ENCODE measurements at regions not wholly inside any gene's neighbourhood (a gene's known extent, or its start where the extent isn't known, plus 50 kb on each side); places are given as distances from the start of the nearest gene placed in this dataset.

GRCh38 chr4:79049840-79050540 is 110.8 kb upstream of the PAQR3 start:
- no peaks in the 10 kb centered on the region for H3K36me3 ChIP-seq (ENCODE audit: control insufficient read depth, insufficient read depth, low read length)
- no peaks in the 10 kb centered on the region for H3K4me1 ChIP-seq (ENCODE audit: control insufficient read depth, insufficient read depth, low read length)
- no peaks in the 10 kb centered on the region for H3K27me3 ChIP-seq (ENCODE audit: control insufficient read depth, insufficient read depth, low read length)
- in situ Hi-C loops (cut with HindIII; ENCODE audit: low pct_unique_long_range_greater_than_20kb, low sequenced_read_pairs) = no loop called here
- no peaks in the 10 kb centered on the region for H3K9me3 ChIP-seq (ENCODE audit: control insufficient read depth, insufficient read depth, low read depth, low read length)
- BruUV-seq (replicated peaks) = no TSS peak
- DNase-seq (ENCODE audit: low read depth, low spot score) (no peak), ATAC-seq (no peak)
- no peak overlapping the region for H3K4me3 ChIP-seq (ENCODE audit: low read depth in 2 of 2, low read length in 2 of 2)
- TF ChIP-seq, protein P1, sequence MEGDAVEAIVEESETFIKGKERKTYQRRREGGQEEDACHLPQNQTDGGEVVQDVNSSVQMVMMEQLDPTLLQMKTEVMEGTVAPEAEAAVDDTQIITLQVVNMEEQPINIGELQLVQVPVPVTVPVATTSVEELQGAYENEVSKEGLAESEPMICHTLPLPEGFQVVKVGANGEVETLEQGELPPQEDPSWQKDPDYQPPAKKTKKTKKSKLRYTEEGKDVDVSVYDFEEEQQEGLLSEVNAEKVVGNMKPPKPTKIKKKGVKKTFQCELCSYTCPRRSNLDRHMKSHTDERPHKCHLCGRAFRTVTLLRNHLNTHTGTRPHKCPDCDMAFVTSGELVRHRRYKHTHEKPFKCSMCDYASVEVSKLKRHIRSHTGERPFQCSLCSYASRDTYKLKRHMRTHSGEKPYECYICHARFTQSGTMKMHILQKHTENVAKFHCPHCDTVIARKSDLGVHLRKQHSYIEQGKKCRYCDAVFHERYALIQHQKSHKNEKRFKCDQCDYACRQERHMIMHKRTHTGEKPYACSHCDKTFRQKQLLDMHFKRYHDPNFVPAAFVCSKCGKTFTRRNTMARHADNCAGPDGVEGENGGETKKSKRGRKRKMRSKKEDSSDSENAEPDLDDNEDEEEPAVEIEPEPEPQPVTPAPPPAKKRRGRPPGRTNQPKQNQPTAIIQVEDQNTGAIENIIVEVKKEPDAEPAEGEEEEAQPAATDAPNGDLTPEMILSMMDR (IDR thresholded peaks at IDR 0.05) = no peak
- no peak for TF ChIP-seq REST (IDR thresholded peaks at IDR 0.05; ENCODE audit: insufficient read depth in 1 of 2, low read depth in 2 of 2, low read length in 1 of 2)
- TF ChIP-seq POLR2AphosphoS5 (IDR thresholded peaks at IDR 0.05; ENCODE audit: low read depth, low read length) = no peak
- TF ChIP-seq TCF7L2 (IDR thresholded peaks at IDR 0.05; ENCODE audit: low read depth, low read length) = no peak
- TF ChIP-seq SIN3A (IDR thresholded peaks at IDR 0.05; ENCODE audit: borderline replicate concordance, insufficient read depth, low read depth, low read length) = no peak
- ChIA-PET CTCF (no interaction called here), POLR2A (no interaction called here)
- intact Hi-C loops (cut with micrococcal nuclease; ENCODE audit: unreplicated experiment) = loop anchor here (10.0 kb wide), 1 partner anchor 525 kb away; no protein-coding TSS in a partner anchor
- no peak overlapping the region for H3K27ac ChIP-seq (ENCODE audit: low read length)

GRCh38 chr4:79048878-79049277 is 109.6 kb upstream of the PAQR3 start:
- in situ Hi-C loops (cut with HindIII; ENCODE audit: low pct_unique_long_range_greater_than_20kb, low sequenced_read_pairs) = no loop called here
- TF ChIP-seq, protein P1 (IDR thresholded peaks at IDR 0.05) = no peak
- TF ChIP-seq TCF7L2 (IDR thresholded peaks at IDR 0.05; ENCODE audit: low read depth, low read length) (no peak), SIN3A (IDR thresholded peaks at IDR 0.05; ENCODE audit: borderline replicate concordance, insufficient read depth, low read depth, low read length) (no peak), REST (IDR thresholded peaks at IDR 0.05; ENCODE audit: insufficient read depth in 1 of 2, low read depth in 2 of 2, low read length in 1 of 2) (no peak), POLR2AphosphoS5 (IDR thresholded peaks at IDR 0.05; ENCODE audit: low read depth, low read length) (no peak)
- DNase-seq (ENCODE audit: low read depth, low spot score) (no peak), ATAC-seq (no peak)
- no TSS peak for BruUV-seq (replicated peaks)
- ChIA-PET POLR2A (no interaction called here), CTCF (no interaction called here)
- no peaks in the 10 kb centered on the region for H3K36me3 ChIP-seq (ENCODE audit: control insufficient read depth, insufficient read depth, low read length)
- intact Hi-C loops (cut with micrococcal nuclease; ENCODE audit: unreplicated experiment) = loop anchor here (10.0 kb wide), 1 partner anchor 526 kb away; no protein-coding TSS in a partner anchor
- H3K9me3 ChIP-seq (ENCODE audit: control insufficient read depth, insufficient read depth, low read depth, low read length) = no peaks in the 10 kb centered on the region
- no peaks in the 10 kb centered on the region for H3K4me1 ChIP-seq (ENCODE audit: control insufficient read depth, insufficient read depth, low read length)
- no peaks in the 10 kb centered on the region for H3K27me3 ChIP-seq (ENCODE audit: control insufficient read depth, insufficient read depth, low read length)
- H3K27ac ChIP-seq (ENCODE audit: low read length) = no peak overlapping the region
- no peak overlapping the region for H3K4me3 ChIP-seq (ENCODE audit: low read depth in 2 of 2, low read length in 2 of 2)

All from Panc1 (cell line).